ENCODE measurements at regions not wholly inside any gene's neighbourhood (a gene's known extent, or its start where the extent isn't known, plus 50 kb on each side); places are given as distances from the start of the nearest gene placed in this dataset.

DNA sequence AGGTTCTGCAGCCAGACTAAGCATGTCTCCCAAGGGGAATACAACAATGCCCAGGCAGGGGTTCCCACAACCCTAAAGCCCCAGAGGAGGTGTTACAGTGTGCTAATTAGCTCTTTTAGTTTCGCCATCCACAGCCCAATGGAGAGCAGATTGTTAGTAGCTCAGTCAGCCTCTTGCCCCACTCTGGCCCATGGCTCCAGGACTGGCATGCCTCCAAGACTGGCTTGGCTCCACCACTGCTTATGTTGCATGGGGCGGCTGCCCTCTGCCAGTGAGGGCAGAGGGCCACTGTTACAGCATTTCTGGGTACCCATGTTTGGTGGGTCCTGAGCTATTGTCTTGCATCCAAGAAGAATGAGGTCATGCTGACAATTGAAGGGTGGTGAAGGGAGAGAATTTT is 231.1 kb upstream of the MDFIC2 start:
- Mint-ChIP-seq H3K36me3 (ENCODE audit: low read depth) (no peaks in the 10 kb centered on the region), H3K27me3 (ENCODE audit: low read depth) (no peaks in the 10 kb centered on the region), H3K27ac (no peak overlapping the region), H3K4me3 (no peak overlapping the region), H3K4me1 (no peaks in the 10 kb centered on the region), H3K9me3 (no peaks in the 10 kb centered on the region)
- TF ChIP-seq, protein P1, sequence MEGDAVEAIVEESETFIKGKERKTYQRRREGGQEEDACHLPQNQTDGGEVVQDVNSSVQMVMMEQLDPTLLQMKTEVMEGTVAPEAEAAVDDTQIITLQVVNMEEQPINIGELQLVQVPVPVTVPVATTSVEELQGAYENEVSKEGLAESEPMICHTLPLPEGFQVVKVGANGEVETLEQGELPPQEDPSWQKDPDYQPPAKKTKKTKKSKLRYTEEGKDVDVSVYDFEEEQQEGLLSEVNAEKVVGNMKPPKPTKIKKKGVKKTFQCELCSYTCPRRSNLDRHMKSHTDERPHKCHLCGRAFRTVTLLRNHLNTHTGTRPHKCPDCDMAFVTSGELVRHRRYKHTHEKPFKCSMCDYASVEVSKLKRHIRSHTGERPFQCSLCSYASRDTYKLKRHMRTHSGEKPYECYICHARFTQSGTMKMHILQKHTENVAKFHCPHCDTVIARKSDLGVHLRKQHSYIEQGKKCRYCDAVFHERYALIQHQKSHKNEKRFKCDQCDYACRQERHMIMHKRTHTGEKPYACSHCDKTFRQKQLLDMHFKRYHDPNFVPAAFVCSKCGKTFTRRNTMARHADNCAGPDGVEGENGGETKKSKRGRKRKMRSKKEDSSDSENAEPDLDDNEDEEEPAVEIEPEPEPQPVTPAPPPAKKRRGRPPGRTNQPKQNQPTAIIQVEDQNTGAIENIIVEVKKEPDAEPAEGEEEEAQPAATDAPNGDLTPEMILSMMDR (IDR thresholded peaks at IDR 0.05; ENCODE audit: unreplicated experiment in 3 of 3), result no peak

DNA sequence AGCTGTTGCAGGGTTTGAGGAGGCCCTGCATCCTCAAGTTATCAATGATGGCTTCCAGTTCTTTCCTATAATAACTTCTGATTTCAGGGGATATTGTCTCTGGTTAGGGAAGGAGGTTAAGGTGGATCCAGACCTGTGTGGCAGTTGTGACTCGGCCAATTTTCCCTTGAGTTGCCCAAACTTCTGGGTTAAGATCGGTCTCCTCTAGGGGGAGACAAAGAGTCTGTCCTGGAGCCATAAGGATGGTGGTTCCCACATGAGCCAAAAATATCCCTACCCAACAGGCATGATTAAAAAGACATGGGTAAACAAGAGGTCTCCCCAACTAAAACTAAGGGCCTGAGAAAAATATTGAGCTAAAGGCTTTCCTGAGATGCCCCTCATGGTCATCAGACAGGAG is 227.5 kb upstream of the MDFIC2 start:
- Mint-ChIP-seq H3K27ac (no peak overlapping the region), H3K4me1 (no peaks in the 10 kb centered on the region), H3K4me3 (no peak overlapping the region), H3K36me3 (ENCODE audit: low read depth) (no peaks in the 10 kb centered on the region), H3K9me3 (no peaks in the 10 kb centered on the region), H3K27me3 (ENCODE audit: low read depth) (no peaks in the 10 kb centered on the region)
- TF ChIP-seq, protein P1 (IDR thresholded peaks at IDR 0.05; ENCODE audit: unreplicated experiment in 3 of 3), result no peak

DNA sequence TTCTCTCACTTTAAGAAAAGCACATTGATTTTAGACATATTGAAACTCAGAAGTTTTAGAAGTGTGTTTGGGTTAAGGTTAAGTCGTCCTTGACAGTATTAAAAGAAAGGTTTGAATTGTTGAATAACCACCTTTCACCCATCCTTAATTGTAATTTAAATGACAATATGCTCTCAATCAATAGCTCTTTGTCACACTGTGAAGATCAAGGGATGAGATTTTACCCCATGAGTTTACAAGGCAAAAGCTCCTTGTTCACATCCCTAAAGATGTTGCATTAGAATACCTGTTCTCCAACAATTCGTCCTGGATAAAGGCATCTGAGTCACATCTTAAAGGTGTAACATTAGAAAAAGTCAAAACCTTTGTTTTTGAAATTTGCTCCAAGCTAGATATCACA is 220.4 kb upstream of the MDFIC2 start:
- H3K4me1 Mint-ChIP-seq, result peaks cover 4% of the 10 kb centered on the region
- no peaks in the 10 kb centered on the region for H3K9me3 Mint-ChIP-seq
- H3K27ac Mint-ChIP-seq, result no peak overlapping the region
- no peak overlapping the region for H3K4me3 Mint-ChIP-seq
- no peaks in the 10 kb centered on the region for H3K36me3 Mint-ChIP-seq (ENCODE audit: low read depth)
- TF ChIP-seq, protein P1 (IDR thresholded peaks at IDR 0.05; ENCODE audit: unreplicated experiment in 3 of 3), result no peak
- peaks cover 3% of the 10 kb centered on the region for H3K27me3 Mint-ChIP-seq (ENCODE audit: low read depth)

DNA sequence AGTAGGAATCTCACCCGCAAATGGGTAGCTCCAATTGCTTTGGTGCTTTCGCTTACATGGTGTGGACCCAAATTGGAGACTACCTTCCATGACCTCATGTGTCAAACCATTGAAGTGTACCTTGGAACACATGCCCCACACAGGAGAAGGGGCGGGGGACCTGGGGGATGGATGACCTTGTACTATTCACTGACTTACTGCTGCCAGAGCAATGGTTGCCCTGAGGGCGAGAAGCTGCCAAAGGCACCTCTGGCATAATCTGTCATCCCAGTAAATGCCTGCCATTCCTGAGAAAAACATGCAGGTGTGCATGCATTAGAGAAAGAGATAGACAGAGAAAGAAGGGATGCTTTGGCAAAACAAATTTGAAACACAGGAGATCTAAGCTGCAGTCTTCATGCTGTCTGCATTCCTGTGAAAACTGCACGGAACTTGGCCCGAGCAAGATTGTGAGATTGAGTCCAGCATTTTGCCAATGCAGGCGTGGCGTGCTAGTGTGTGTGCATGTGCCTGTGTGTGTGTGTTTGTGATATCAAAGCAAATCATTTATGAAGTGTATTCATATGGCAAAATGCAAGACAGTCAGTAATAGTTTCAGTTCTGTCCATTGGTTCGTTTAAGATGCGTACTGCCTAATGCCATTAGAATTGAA is 219.5 kb upstream of the MDFIC2 start:
- H3K36me3 Mint-ChIP-seq (ENCODE audit: low read depth), result no peaks in the 10 kb centered on the region
- H3K27me3 Mint-ChIP-seq (ENCODE audit: low read depth), result peaks cover 3% of the 10 kb centered on the region
- no peak overlapping the region for H3K4me3 Mint-ChIP-seq
- TF ChIP-seq, protein P1 (IDR thresholded peaks at IDR 0.05; ENCODE audit: unreplicated experiment in 3 of 3), result no peak
- H3K9me3 Mint-ChIP-seq, result no peaks in the 10 kb centered on the region
- H3K27ac Mint-ChIP-seq, result no peak overlapping the region
- peaks cover 9% of the 10 kb centered on the region for H3K4me1 Mint-ChIP-seq

DNA sequence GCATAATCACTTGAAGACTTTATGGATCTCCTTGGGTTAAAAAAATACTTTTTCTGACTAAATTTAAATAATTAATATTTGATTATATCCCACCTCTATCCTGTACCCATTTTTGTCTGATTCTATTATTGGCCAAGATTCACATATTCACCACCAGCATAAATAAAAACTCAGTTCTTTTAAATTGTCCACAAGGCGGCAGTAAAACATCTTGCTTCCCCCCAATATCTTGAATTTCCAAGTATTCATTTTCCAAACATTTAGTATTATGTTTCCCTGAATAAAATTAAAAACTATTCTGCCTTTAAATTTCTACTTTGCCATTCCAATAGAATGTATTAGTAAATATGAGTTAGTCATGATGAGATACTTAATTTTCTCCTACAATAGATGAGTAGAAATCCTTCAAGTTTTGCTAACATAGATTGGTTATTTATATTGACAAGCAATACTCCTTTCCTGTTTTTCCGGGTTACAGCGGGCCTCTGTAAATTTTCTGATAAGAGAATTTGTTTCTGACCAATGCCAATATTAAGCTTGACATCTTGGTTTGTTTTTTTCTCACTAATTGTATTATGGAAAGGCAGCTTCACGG is 218.7 kb upstream of the MDFIC2 start:
- peaks cover 3% of the 10 kb centered on the region for H3K27me3 Mint-ChIP-seq (ENCODE audit: low read depth)
- peaks cover 17% of the 10 kb centered on the region for H3K4me1 Mint-ChIP-seq
- peak overlapping the region in 1 of 3 experiments; percentile 5 for H3K27ac Mint-ChIP-seq
- H3K36me3 Mint-ChIP-seq (ENCODE audit: low read depth), result no peaks in the 10 kb centered on the region
- no peak overlapping the region for H3K4me3 Mint-ChIP-seq
- H3K9me3 Mint-ChIP-seq, result no peaks in the 10 kb centered on the region
- TF ChIP-seq, protein P1 (IDR thresholded peaks at IDR 0.05; ENCODE audit: unreplicated experiment in 3 of 3), result peak; percentile 51 to 77 (median 70)

DNA sequence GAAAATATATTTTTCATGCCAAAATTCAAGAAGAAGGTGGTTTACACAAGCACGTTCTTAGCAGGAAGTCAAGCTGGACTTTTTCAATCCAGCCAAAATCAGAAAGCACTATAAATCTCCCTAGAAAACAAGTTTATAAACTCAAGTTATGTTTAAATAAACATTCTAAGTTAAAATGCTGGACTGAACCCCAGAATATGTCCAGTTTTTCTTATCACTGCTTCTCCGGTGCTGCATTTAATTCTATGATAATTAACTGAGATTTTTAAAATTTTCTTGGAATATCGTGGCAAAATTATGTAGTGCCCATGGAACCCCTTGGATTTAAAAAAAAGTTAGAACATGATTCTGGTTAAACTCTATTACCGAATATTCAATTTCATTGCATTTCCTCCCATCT is 218.2 kb upstream of the MDFIC2 start:
- H3K4me3 Mint-ChIP-seq, result no peak overlapping the region
- TF ChIP-seq, protein P1 (IDR thresholded peaks at IDR 0.05; ENCODE audit: unreplicated experiment in 3 of 3), result no peak

More for the DNA sequence above, 218.2 kb upstream of the MDFIC2 start:
- Mint-ChIP-seq H3K4me1 (peaks cover 18% of the 10 kb centered on the region), H3K27ac (no peak overlapping the region), H3K27me3 (ENCODE audit: low read depth) (peaks cover 3% of the 10 kb centered on the region), H3K9me3 (no peaks in the 10 kb centered on the region), H3K36me3 (ENCODE audit: low read depth) (no peaks in the 10 kb centered on the region)
